NCI-H2171 (cell line): ENCODE measurements at regions not wholly inside any gene's neighbourhood (a gene's known extent, or its start where the extent isn't known, plus 50 kb on each side); places are given as distances from the start of the nearest gene placed in this dataset.

Experiments used
- DNase-seq: peaks from one replicate; lab custom pipeline; 2025; lab: John Stamatoyannopoulos, UW

DNA sequence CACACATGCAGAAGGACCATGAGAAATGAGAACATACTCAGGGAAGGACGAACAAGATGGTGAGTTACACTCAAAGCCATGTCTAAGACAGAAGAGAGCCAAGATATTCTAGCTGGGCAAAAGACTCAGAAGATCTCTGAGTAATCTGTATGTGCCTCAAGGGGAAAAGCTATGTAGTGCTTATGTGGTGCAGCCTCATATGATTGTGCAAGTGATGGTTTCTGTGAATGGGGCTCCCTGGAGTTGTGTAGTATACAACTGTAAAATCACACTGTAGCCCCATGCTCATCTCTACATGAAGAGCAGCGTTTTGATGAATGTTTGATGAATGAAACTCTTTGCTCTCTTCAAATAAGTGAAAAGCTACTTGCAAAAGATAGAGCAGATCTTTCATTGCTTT, 57.5 kb downstream of the OSR1 start:
- DNase-seq = no peak

GRCh38 chr2:19299522-19299921, 58.9 kb downstream of the OSR1 start:
- DNase-seq = no peak

GRCh38 chr2:19299032-19299431, 59.4 kb downstream of the OSR1 start:
- DNase-seq = no peak

- no peak for DNase-seq
Observed at GRCh38 chr2:19297716-19298115, 60.7 kb downstream of the OSR1 start.

DNA sequence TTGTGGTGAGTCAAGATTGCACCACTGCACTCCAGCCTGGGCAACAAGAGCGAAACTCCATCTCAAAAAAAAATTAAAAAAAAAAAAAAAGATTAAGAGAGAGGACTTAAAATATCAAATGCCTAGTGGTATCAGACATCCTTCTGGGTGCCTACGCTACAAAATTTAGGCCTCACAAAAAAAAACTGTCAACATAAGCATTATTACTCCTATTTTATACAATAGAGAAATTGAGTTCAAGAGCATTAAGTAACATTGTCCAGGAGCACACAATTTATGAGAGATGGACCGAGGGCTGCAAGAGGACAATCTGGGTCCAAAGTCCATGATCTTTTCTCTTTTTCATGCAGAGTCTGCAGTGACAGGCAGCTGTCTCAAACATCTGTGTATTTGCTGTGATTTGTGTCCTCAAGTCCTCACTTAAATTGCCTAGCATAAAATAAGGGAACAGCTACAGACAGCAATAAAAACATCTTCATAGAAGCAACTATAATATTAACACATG, 62.4 kb downstream of the OSR1 start:
- DNase-seq = no peak

DNA sequence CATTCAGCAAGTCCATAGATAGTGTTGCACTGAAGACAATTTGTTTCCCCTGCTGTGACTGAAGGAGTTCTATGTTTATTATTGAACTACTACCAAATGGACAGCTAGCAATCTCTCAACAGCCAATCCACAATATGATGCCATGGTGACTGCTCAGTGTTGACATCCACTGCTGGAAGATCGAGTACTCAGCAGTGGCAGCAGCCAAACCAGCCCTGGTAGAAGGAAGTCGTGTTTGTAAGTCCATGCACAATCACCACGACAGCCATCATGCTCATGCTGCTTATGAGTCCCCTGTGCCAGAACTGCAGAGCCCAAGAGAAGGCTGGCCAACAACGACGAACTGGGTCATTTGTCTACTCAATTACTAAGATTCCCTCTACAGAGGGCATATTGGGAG, 66.4 kb downstream of the OSR1 start:
- DNase-seq = no peak

DNA sequence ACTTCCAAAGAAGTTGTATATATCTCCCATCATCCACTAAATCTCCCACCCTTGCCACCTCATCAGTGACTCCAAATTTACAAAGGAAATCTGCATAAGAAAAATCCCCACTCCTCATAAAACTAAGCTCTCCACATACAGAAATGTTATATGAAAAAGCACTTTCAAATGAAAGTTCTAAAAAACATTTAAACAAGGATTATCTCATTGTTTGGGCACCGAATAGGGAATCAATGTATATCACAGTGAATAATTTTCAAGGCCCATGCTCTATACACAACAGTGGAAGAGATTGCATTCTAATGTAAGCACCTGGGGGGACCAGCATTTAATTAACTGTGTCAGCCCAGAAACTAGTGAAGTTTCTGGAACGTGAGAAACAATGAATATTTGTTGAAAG, 70.1 kb downstream of the OSR1 start:
- DNase-seq = no peak

DNA sequence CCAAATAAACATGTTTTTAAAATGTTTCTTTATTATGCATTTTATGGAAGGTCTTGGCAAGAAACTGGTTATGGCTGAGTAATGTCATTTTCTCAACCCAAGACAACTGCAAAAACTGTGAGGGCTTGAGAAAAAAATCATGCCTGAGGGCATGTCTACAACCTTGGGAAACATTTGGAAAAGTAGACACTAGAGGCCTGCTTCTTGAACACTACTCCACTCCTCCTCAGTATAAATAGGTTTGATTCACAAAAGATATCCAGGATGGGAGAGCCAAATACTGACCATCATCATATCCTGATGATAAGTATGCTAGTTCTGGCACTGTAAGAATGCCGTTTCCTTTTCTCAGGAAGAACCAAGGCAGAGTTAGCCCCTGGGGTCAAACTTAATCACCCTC, 71.1 kb downstream of the OSR1 start:
- no peak for DNase-seq

GRCh38 chr2:19282305-19282704, 76.1 kb downstream of the OSR1 start:
- DNase-seq = no peak

GRCh38 chr2:19274439-19274838, 84.0 kb downstream of the OSR1 start:
- DNase-seq = no peak

DNA sequence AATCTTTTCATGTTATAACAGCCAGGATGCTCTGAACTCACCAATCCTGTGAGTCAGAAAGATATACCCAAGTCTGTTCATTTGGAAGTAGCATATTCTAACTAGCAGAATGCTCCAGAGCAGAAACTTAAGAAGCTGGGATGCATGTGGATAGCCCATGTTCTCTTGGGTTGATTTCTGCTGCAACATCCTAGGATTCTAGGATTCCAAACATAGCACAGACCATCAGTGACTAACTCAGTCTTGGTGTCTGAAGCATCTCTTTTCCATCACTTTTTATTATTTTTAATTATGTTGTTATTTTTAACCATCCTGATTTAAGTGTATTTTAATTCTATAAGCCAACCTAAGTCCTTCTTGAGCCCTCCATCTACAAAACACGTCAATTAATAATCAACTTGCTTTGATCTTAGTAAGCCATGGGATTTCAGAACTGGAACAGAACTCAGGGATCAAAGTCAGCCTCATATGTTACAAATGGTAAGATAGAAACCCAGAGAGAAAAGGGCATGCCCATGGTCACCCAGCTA, 85.4 kb downstream of the OSR1 start:
- DNase-seq = no peak

- no peak for DNase-seq
Observed at GRCh38 chr2:19272039-19272438, 86.4 kb downstream of the OSR1 start.

GRCh38 chr2:19264852-19265251, 93.6 kb downstream of the OSR1 start:
- no peak for DNase-seq

- no peak for DNase-seq
Observed at GRCh38 chr2:19262150-19262549, 96.3 kb downstream of the OSR1 start.

- DNase-seq = no peak
Observed at GRCh38 chr2:19261061-19261460, 97.4 kb downstream of the OSR1 start.

GRCh38 chr2:19256121-19256601, 102.3 kb downstream of the OSR1 start:
- DNase-seq = no peak

DNA sequence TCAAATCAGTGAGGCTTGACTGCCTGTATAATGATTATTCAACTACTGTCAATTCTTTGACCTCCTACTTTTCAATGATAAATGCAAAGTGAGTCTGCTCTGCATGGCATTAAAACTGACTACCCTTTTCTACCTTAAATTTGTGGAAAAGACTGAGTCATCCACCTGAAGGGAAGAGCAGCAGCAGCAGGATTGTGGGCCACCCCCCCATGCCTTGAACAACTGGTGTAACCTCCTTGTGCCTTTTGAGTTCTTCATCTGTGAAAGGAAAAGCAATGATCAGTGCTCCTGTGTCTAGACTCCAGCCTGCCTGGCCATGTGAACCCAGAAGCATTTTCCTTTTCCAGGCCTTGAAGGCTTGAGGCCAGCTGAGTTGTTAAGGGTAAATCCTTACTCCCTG, 102.9 kb downstream of the OSR1 start:
- DNase-seq = no peak

DNA sequence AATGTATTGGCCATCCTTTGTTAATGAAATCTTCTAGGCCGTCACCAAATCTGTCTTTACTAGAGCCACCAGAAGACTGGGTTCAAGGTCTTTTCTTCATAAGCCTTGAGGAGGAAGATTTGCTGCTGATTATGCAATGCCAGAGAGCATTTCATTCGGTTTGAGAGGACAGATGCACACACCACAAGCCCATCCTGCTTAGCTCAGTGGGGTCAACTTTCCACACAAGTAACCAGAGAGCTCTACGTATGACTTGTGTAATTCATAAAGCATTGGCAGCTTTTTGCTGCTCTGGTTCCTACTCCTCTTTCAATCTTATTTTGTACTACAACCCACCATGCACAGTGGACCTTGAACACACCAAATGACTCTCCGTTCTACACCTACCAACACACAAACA, 106.9 kb downstream of the OSR1 start:
- no peak for DNase-seq

DNA sequence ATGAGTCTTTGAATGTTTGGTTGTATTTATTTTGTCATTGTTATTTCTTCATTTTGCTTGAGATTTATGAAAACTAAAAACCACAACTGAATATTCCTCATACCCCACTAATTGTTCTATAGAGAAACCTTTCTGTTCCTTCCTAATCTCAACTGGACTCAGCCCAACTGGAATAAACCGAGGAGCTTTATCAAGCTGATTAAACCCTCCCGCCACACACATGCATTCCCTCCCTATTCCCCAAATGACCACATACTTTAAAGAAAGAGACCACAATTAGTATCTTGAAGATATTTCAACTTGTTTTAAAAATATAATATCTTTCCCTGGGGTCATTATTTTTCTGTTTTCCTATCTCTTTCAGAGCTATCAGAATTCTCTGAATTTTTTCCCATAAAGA, 107.5 kb downstream of the OSR1 start:
- no peak for DNase-seq

DNA sequence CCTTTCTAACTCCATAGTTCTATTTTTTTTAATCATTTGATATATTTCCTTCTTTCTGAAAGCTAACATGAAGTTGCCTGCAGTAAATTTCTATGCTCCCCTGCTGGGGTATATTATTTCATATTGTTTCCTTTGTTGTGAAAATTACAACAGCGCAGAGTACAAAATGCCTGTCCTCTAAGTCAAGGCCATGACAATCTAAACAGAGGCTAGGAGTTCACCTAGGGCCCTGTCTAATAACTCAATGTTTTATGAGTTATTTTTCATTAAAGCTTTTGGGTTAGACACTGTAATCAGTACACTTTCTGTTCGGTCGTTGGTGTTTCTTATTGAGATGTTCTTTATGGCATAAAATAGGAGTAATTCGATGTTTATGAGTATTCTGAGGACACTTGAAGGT, 111.2 kb downstream of the OSR1 start:
- DNase-seq = no peak

GRCh38 chr2:19246496-19246895, 111.9 kb downstream of the OSR1 start:
- no peak for DNase-seq

DNA sequence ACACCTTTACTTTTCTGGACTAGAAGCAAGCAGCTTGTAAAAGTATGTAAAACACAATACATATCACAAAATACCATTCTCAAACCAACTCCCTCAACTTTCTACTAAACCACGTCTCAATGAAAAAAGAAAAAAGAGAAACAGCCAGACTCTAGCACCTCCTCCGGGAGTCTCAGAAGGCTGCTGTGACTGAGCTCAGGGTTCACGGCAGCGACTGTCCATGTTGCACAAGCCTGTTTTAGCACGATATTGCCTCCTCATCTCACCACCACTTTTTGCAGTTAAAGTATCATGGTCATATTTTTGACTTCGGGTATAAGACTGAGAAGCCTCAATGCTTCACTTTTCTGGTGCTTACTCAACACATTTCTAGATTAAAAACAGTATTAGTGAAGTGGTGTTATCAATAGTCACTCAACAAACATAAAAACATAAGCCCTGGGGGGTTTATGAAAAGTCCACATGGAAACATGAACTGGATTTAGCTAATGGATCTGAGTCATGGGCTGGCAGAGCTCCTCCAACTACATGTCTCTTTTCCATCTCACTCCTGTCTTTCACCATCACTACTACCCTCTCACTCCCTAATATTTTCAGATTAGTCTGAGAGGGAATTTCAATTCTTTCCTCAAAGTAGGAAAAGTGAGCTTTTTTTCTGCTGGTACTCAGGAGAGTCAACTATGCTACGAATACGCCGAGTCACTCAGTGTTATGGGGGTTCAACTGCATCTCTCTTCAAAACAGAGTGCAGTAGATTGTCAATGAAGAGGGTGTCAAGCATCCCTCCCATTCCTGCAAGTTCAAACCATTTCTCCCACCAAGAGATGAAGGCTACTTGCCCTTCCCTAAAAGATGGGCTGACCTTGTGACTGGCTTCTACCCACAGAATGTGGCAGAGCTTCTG, 113.7 kb downstream of the OSR1 start:
- no peak for DNase-seq

GRCh38 chr2:19238440-19239060, 119.9 kb downstream of the OSR1 start:
- DNase-seq = no peak
